ENCODE measurements at regions not wholly inside any gene's neighbourhood (a gene's known extent, or its start where the extent isn't known, plus 50 kb on each side); places are given as distances from the start of the nearest gene placed in this dataset.

DNA sequence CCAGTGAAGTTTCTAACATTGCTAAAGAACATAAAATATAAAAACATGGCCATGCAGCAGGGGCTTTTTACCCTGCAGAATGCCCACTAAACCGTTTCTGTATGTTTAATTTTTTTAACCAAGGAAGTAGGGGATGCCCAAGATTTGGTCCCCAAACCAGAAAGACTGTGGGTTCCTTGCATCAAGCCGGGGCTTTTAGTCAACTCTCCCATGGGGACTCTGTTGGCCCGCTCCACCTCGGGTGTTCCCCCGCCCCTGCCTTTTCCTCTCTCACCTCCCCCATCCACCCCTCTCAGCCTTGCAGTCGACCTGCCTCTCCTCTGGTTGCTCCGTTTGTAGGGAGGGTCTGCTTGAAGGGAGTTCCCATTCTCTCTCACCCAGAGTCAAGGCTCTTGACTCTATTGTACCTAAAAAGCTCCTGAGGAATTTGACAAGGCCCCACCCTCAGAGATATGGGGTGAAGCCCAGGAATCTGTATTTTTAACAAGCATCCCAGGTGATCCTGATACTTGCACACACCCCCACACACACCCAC, 117.5 kb downstream of the TOMM20 start:
- TF ChIP-seq, protein P1, sequence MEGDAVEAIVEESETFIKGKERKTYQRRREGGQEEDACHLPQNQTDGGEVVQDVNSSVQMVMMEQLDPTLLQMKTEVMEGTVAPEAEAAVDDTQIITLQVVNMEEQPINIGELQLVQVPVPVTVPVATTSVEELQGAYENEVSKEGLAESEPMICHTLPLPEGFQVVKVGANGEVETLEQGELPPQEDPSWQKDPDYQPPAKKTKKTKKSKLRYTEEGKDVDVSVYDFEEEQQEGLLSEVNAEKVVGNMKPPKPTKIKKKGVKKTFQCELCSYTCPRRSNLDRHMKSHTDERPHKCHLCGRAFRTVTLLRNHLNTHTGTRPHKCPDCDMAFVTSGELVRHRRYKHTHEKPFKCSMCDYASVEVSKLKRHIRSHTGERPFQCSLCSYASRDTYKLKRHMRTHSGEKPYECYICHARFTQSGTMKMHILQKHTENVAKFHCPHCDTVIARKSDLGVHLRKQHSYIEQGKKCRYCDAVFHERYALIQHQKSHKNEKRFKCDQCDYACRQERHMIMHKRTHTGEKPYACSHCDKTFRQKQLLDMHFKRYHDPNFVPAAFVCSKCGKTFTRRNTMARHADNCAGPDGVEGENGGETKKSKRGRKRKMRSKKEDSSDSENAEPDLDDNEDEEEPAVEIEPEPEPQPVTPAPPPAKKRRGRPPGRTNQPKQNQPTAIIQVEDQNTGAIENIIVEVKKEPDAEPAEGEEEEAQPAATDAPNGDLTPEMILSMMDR (IDR thresholded peaks at IDR 0.05) = no peak
- H3K9me3 ChIP-seq = peaks cover 0 to 11% (median 3%) of the 10 kb centered on the region in 11 donors
- H3K4me3 ChIP-seq = no peak overlapping the region
- DNase-seq (no peak), ATAC-seq (no peak)
- intact Hi-C loops (cut with DNase I) = loop anchor here in 4 of 10 donors (5.0 to 10.0 kb wide), 2 partner anchors 36 to 54 kb away; no protein-coding TSS in a partner anchor
- H3K27ac ChIP-seq = peak overlapping the region in 4 of 10 donors; percentile 43 to 88 (median 71)
- no peaks in the 10 kb centered on the region for H3K27me3 ChIP-seq
- WGBS, 2 donors = 62 to 67% methylated on average over 7 of the region's 7 CpGs
- H3K36me3 ChIP-seq = no peaks in the 10 kb centered on the region
- peaks cover 3 to 47% (median 17%) of the 10 kb centered on the region in 9 donors for H3K4me1 ChIP-seq

DNA sequence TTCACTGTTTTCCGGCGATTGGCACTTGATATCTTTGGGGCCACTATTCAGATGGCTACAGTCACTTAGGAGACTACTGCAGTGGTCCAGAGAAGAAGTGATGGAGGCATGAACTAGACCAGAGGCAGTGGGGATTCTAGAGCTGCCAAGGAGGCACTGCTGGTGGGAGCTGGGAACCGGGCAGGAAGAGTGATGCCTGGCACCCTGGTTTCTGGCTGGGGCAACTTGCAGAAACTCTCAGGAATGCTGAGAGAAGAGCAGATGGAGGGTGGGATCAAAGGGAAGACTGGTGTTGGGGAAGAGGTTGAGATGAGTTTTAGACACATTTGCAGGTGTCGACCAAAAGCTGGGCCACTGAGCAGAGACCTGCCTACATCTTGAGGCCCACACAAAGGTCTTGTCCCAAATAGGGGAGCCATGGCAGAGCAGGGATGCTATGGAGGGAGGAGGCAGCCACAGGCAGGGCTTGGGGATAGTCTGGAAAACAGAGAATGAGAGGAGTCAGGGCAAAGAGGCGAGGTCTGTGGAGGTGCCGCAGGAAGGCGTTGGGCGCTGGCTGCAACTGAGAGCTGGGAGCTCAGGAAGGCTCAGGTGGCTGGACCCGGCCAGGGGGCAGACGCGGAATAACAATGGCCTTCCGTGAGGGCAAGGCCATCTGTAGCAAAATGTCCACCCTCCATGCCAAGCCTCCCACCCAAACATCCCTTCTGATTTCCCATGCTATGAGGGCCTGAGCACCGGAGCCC, 118.9 kb downstream of the TOMM20 start:
- H3K27ac ChIP-seq = no peak overlapping the region
- no peak for ATAC-seq
- 98% methylated on average over 13 of the region's 13 CpGs for WGBS, 2 donors
- peaks cover 3 to 40% (median 17%) of the 10 kb centered on the region in 9 donors for H3K4me1 ChIP-seq
- DNase-seq = no peak
- peaks cover 0 to 11% (median 3%) of the 10 kb centered on the region in 11 donors for H3K9me3 ChIP-seq
- intact Hi-C loops (cut with DNase I) = loop anchor here in 5 of 10 donors (5.0 to 10.0 kb wide), 3 partner anchors 33 to 55 kb away; no protein-coding TSS in a partner anchor
- no peaks in the 10 kb centered on the region for H3K27me3 ChIP-seq
- H3K36me3 ChIP-seq = no peaks in the 10 kb centered on the region
- TF ChIP-seq, protein P1 (IDR thresholded peaks at IDR 0.05) = no peak
- no peak overlapping the region for H3K4me3 ChIP-seq

DNA sequence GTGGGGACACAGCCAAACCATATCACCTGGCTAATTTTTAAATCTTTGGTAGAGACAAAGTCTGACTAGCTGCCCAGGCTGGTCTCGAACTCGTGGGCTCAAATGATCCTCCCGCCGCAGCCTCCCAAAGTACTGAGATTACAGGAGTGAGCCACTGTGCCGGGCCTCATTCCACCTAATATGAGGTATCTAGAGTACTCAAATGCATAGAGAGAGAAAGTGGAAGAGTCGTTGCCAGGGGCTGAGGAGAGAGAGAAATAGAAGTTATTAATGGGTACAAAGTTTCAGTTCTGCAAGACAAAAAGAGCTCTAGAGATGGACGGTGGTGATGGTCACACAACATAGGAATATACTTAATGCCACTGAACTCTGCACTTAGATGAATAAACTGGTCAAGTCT, 119.6 kb downstream of the TOMM20 start:
- no peak for DNase-seq
- Histone ChIP-seq H3K27me3 (no peaks in the 10 kb centered on the region), H3K27ac (no peak overlapping the region), H3K4me1 (peaks cover 3 to 40% (median 17%) of the 10 kb centered on the region in 9 donors), H3K9me3 (peaks cover 0 to 11% (median 3%) of the 10 kb centered on the region in 11 donors), H3K4me3 (no peak overlapping the region), H3K36me3 (no peaks in the 10 kb centered on the region)
- TF ChIP-seq, protein P1 (IDR thresholded peaks at IDR 0.05) = no peak
- intact Hi-C loops (cut with DNase I) = loop anchor here in 1 of 10 donors (5.0 kb wide), 1 partner anchor 33 kb away; no protein-coding TSS in a partner anchor
- ATAC-seq = no peak
- WGBS, 2 donors = 88 to 94% methylated on average over 7 of the region's 7 CpGs

DNA sequence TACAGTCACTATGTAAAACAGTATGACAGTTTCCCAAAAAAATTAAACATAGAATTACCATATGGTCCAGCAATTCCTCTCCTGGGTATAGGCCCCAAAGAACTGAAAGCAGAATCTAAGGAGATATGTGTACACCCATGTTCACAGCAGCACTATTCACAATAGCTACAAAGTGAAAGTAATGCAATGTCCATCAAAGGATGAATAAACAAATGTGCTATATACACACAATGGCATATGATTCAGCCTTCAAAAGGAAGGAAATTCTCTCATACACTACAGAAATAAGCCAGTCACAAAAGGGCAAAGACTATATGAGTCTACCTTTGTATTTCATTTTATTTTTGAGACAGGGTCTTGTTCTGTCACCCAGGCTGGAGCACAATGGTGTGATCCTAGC, 120.4 kb downstream of the TOMM20 start:
- Histone ChIP-seq H3K27me3 (no peaks in the 10 kb centered on the region), H3K4me1 (peaks cover 3 to 39% (median 17%) of the 10 kb centered on the region in 9 donors), H3K4me3 (no peak overlapping the region), H3K36me3 (no peaks in the 10 kb centered on the region), H3K27ac (peak overlapping the region in 1 of 10 donors; percentile 13), H3K9me3 (peaks cover 0 to 11% (median 3%) of the 10 kb centered on the region in 11 donors)
- intact Hi-C loops (cut with DNase I) = loop anchor here in 1 of 10 donors (5.0 kb wide), 1 partner anchor 34 kb away; no protein-coding TSS in a partner anchor
- TF ChIP-seq, protein P1 (IDR thresholded peaks at IDR 0.05) = no peak
- peak in 1 of 8 donors; percentile 17 for ATAC-seq
- DNase-seq = no peak

Measured in heart right ventricle (tissue), 16 donors.